Activated CD4-positive, CD25-positive, alpha-beta regulatory T cell treated with anti-CD3 and anti-CD28 coated beads, Interleukin-2, amount 50 U/mL, for 72 hours (primary cell): ENCODE measurements at regions not wholly inside any gene's neighbourhood (a gene's known extent, or its start where the extent isn't known, plus 50 kb on each side); places are given as distances from the start of the nearest gene placed in this dataset.

Experiments used
- DNase-seq: peaks from one replicate; pipeline ENCODE4 v3.0.0; 2021

GRCh38 chr13:106381091-106381490 is 154.4 kb downstream of the EFNB2 start:
- DNase-seq, result no peak

- DNase-seq, result no peak
Observed at GRCh38 chr13:106377931-106378662, 157.4 kb downstream of the EFNB2 start.

- no peak for DNase-seq
Observed at GRCh38 chr13:106377341-106377740, 158.1 kb downstream of the EFNB2 start.

GRCh38 chr13:106376401-106377112 is 158.9 kb downstream of the EFNB2 start:
- DNase-seq, result no peak

GRCh38 chr13:106375085-106375484 is 160.4 kb downstream of the EFNB2 start:
- DNase-seq, result no peak

GRCh38 chr13:106374631-106375030 is 160.8 kb downstream of the EFNB2 start:
- no peak for DNase-seq

GRCh38 chr13:106373989-106374572 is 161.4 kb downstream of the EFNB2 start:
- DNase-seq, result no peak

- no peak for DNase-seq
Observed at GRCh38 chr13:106373304-106373988, 162.0 kb downstream of the EFNB2 start.

GRCh38 chr13:106372199-106373155 is 163.0 kb downstream of the EFNB2 start:
- DNase-seq, result no peak

- no peak for DNase-seq
Observed at GRCh38 chr13:106371024-106371423, 164.4 kb downstream of the EFNB2 start.

- DNase-seq, result no peak
Observed at GRCh38 chr13:106369858-106370257, 165.6 kb downstream of the EFNB2 start.

GRCh38 chr13:106369091-106369490 is 166.4 kb downstream of the EFNB2 start:
- no peak for DNase-seq

GRCh38 chr13:106367361-106367971 is 168.0 kb downstream of the EFNB2 start:
- DNase-seq, result no peak

- no peak for DNase-seq
Observed at GRCh38 chr13:106362707-106363106, 172.8 kb downstream of the EFNB2 start.

GRCh38 chr13:106361621-106362020 is 173.8 kb downstream of the EFNB2 start:
- DNase-seq, result no peak

GRCh38 chr13:106357198-106357597 is 178.3 kb downstream of the EFNB2 start:
- DNase-seq, result no peak

- no peak for DNase-seq
Observed at GRCh38 chr13:106355866-106356265, 179.6 kb downstream of the EFNB2 start.

- DNase-seq, result no peak
Observed at GRCh38 chr13:106354961-106355360, 180.5 kb downstream of the EFNB2 start.

- no peak for DNase-seq
Observed at GRCh38 chr13:106352850-106353249, 182.6 kb downstream of the EFNB2 start.

- no peak for DNase-seq
Observed at GRCh38 chr13:106351251-106351650, 184.2 kb downstream of the EFNB2 start.

- DNase-seq, result no peak
Observed at GRCh38 chr13:106350208-106350607, 185.3 kb downstream of the EFNB2 start.
